ENCODE measurements at regions not wholly inside any gene's neighbourhood (a gene's known extent, or its start where the extent isn't known, plus 50 kb on each side); places are given as distances from the start of the nearest gene placed in this dataset.

GRCh38 chr3:163132111-163132510 lies 1635.5 kb downstream of the OTOL1 start:
- H3K4me3 ChIP-seq (ENCODE audit: low read length), result no peak overlapping the region
- no peak for DNase-seq (ENCODE audit: low read depth, low spot score)

- H3K4me3 ChIP-seq (ENCODE audit: low read length), result no peak overlapping the region
- peak; percentile 52 for DNase-seq (ENCODE audit: low read depth, low spot score)
Observed at GRCh38 chr3:163129287-163129686, 1632.7 kb downstream of the OTOL1 start.

DNA sequence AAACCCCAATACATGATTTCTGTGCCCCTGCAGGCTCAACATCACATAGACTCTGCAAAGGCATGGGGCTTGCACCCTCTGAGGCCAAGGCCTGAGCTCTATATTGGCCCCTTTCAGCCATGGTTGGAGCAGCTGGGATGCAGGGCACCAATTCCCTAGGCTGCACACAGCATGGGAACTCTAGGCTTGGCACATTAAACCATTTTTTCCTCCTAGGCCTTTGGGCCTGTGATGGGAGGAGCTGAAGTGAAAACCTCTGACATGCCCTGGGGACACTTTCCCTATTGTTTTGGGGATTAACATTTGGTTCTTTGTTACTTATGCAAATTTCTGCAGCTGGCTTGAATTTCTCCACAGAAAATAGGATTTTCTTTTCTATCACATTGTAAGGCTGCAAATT lies 1629.5 kb downstream of the OTOL1 start:
- DNase-seq (ENCODE audit: low read depth, low spot score), result no peak
- no peak overlapping the region for H3K4me3 ChIP-seq (ENCODE audit: low read length)
